ENCODE measurements at regions not wholly inside any gene's neighbourhood (a gene's known extent, or its start where the extent isn't known, plus 50 kb on each side); places are given as distances from the start of the nearest gene placed in this dataset.
"Not testable (repeated sequence)": the region's sequence is repeated elsewhere in the genome, so short reads cannot be mapped to it uniquely, and the experiment has no call there.

DNA sequence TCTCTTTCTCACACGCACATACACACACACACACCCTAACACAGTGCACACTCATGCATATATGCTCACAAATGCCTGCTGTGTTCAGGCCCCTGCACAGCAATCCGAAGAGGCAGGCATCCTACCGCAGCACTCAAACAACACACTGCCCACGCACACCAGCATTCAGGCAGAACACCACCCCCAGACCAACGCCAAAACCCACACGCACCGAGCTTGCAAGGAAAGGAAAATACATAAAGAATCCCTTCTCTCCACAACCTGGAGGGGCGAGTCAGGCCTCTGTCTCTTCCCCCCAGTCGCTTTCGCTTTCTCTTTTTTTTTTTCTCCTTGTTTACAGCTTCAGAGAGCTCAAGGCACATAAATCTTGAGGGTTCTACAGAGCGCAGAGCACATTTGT is 968.4 kb upstream of the DEFB115 start:
- TF ChIP-seq CTCF (IDR thresholded peaks at IDR 0.05; ENCODE audit: insufficient read depth, low read length, poor library complexity, severe bottlenecking); EZH2phosphoT487 (conservative IDR thresholded peaks at IDR 0.05; ENCODE audit: low read length): not testable (repeated sequence)

Measured in SU-DHL-6 (cell line).